ENCODE measurements at regions not wholly inside any gene's neighbourhood (a gene's known extent, or its start where the extent isn't known, plus 50 kb on each side); places are given as distances from the start of the nearest gene placed in this dataset.

DNA sequence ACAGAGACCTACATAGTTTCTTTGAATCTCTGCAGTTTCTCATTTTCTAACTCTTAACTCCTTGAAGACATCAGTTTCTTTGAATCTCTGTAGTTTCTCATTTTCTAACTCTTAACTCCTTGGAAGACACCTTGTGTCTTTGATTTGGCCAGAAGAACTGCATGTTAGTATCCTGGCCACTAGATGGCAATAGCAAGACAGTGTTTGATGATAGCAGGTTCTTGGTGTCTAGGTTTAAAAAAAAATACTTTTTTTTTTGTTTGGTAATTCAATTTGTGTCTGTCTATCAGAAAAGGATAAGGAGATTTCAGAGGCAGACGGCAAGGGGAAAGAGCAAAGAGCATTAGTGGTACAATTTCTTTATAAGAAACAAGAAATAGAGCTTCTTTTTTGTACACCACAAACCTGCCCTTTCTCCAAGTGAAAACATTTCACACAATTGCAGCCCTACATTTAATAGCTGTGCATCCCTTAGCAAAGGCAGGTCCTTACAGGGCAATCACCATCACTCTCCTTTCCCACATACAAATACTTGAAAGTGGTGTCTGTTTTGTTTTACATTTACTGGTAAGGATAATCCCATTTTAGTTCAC, 1324.9 kb upstream of the CDH8 start:
- TF ChIP-seq, protein P1, sequence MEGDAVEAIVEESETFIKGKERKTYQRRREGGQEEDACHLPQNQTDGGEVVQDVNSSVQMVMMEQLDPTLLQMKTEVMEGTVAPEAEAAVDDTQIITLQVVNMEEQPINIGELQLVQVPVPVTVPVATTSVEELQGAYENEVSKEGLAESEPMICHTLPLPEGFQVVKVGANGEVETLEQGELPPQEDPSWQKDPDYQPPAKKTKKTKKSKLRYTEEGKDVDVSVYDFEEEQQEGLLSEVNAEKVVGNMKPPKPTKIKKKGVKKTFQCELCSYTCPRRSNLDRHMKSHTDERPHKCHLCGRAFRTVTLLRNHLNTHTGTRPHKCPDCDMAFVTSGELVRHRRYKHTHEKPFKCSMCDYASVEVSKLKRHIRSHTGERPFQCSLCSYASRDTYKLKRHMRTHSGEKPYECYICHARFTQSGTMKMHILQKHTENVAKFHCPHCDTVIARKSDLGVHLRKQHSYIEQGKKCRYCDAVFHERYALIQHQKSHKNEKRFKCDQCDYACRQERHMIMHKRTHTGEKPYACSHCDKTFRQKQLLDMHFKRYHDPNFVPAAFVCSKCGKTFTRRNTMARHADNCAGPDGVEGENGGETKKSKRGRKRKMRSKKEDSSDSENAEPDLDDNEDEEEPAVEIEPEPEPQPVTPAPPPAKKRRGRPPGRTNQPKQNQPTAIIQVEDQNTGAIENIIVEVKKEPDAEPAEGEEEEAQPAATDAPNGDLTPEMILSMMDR (IDR thresholded peaks at IDR 0.05), result peak in 4 of 6 experiments; percentile 25 to 74 (median 54)
- no peak for TF ChIP-seq POLR2A (IDR thresholded peaks at IDR 0.05)

All from thyroid gland (tissue), 4 donors.